ENCODE measurements at regions not wholly inside any gene's neighbourhood (a gene's known extent, or its start where the extent isn't known, plus 50 kb on each side); places are given as distances from the start of the nearest gene placed in this dataset.

- no peak overlapping the region for H3K4me3 ChIP-seq (ENCODE audit: insufficient read depth, low read length, poor library complexity, severe bottlenecking)
- no peaks in the 10 kb centered on the region for H3F3A ChIP-seq (ENCODE audit: insufficient read depth)
- H3K4me2 ChIP-seq (ENCODE audit: low read depth, low read length, poor library complexity, severe bottlenecking), result no peak overlapping the region
- H3K9me2 ChIP-seq (replicated peaks; ENCODE audit: insufficient read depth, low read length), result no peaks in the 10 kb centered on the region
- no peaks in the 10 kb centered on the region for H4K20me1 ChIP-seq (ENCODE audit: low read depth, low read length)
- TF ChIP-seq EZH2phosphoT487 (conservative IDR thresholded peaks at IDR 0.05; ENCODE audit: low read length), result no peak
- TF ChIP-seq, protein P1, sequence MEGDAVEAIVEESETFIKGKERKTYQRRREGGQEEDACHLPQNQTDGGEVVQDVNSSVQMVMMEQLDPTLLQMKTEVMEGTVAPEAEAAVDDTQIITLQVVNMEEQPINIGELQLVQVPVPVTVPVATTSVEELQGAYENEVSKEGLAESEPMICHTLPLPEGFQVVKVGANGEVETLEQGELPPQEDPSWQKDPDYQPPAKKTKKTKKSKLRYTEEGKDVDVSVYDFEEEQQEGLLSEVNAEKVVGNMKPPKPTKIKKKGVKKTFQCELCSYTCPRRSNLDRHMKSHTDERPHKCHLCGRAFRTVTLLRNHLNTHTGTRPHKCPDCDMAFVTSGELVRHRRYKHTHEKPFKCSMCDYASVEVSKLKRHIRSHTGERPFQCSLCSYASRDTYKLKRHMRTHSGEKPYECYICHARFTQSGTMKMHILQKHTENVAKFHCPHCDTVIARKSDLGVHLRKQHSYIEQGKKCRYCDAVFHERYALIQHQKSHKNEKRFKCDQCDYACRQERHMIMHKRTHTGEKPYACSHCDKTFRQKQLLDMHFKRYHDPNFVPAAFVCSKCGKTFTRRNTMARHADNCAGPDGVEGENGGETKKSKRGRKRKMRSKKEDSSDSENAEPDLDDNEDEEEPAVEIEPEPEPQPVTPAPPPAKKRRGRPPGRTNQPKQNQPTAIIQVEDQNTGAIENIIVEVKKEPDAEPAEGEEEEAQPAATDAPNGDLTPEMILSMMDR (IDR thresholded peaks at IDR 0.05; ENCODE audit: insufficient read depth, low read length, poor library complexity, severe bottlenecking), result no peak
- H3K27ac ChIP-seq (ENCODE audit: low read depth, low read length), result no peak overlapping the region
- no peak overlapping the region for H2AFZ ChIP-seq (ENCODE audit: low read depth, low read length, severe bottlenecking)
- no peaks in the 10 kb centered on the region for H3K36me3 ChIP-seq (ENCODE audit: low read length)
- H3K79me2 ChIP-seq (ENCODE audit: insufficient read depth, low read length), result no peaks in the 10 kb centered on the region
- no peaks in the 10 kb centered on the region for H3K9me3 ChIP-seq (ENCODE audit: insufficient read depth, low read length)
- no peaks in the 10 kb centered on the region for H3K27me3 ChIP-seq (ENCODE audit: low read length)
- no peak overlapping the region for H3K9ac ChIP-seq (ENCODE audit: low read length)
Measured at GRCh38 chr18:38033282-38033681, 467.7 kb upstream of the CELF4 start.

GRCh38 chr18:38032516-38032915 is 466.9 kb upstream of the CELF4 start:
- Histone ChIP-seq H3K4me2 (ENCODE audit: low read depth, low read length, poor library complexity, severe bottlenecking) (no peak overlapping the region), H4K20me1 (ENCODE audit: low read depth, low read length) (no peaks in the 10 kb centered on the region), H3K27ac (ENCODE audit: low read depth, low read length) (no peak overlapping the region), H3K79me2 (ENCODE audit: insufficient read depth, low read length) (no peaks in the 10 kb centered on the region), H3K9me2 (replicated peaks; ENCODE audit: insufficient read depth, low read length) (no peaks in the 10 kb centered on the region), H3F3A (ENCODE audit: insufficient read depth) (no peaks in the 10 kb centered on the region), H2AFZ (ENCODE audit: low read depth, low read length, severe bottlenecking) (no peak overlapping the region), H3K4me3 (ENCODE audit: insufficient read depth, low read length, poor library complexity, severe bottlenecking) (no peak overlapping the region), H3K9me3 (ENCODE audit: insufficient read depth, low read length) (no peaks in the 10 kb centered on the region), H3K27me3 (ENCODE audit: low read length) (no peaks in the 10 kb centered on the region), H3K9ac (ENCODE audit: low read length) (no peak overlapping the region), H3K36me3 (ENCODE audit: low read length) (no peaks in the 10 kb centered on the region)
- TF ChIP-seq, protein P1 (IDR thresholded peaks at IDR 0.05; ENCODE audit: insufficient read depth, low read length, poor library complexity, severe bottlenecking), result no peak
- TF ChIP-seq EZH2phosphoT487 (conservative IDR thresholded peaks at IDR 0.05; ENCODE audit: low read length), result no peak

DNA sequence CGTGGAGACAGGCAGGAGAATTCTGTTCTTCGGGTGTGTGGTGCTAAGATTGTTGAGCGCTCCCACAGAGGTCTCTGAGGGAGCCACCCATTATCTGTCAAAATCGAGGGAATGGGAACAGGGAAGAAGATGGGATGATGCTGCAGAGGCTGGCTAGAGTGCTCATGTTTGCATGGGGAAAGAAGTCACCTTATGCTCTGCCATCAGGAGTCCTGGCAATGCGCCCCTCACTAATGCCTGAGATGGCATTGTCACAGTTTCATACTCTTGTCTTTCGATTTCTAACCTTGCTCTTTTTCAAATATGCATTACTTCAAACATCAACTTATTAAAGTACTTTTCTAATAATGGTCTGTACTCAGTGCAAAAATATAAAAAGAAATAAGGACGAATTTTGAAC is 463.3 kb upstream of the CELF4 start:
- Histone ChIP-seq H2AFZ (ENCODE audit: low read depth, low read length, severe bottlenecking) (no peak overlapping the region), H3K4me3 (ENCODE audit: insufficient read depth, low read length, poor library complexity, severe bottlenecking) (no peak overlapping the region), H3K4me2 (ENCODE audit: low read depth, low read length, poor library complexity, severe bottlenecking) (no peak overlapping the region), H3K79me2 (ENCODE audit: insufficient read depth, low read length) (no peaks in the 10 kb centered on the region), H3K9me3 (ENCODE audit: insufficient read depth, low read length) (no peaks in the 10 kb centered on the region), H3K9ac (ENCODE audit: low read length) (no peak overlapping the region), H3K36me3 (ENCODE audit: low read length) (no peaks in the 10 kb centered on the region), H4K20me1 (ENCODE audit: low read depth, low read length) (no peaks in the 10 kb centered on the region), H3K27ac (ENCODE audit: low read depth, low read length) (no peak overlapping the region), H3F3A (ENCODE audit: insufficient read depth) (no peaks in the 10 kb centered on the region), H3K27me3 (ENCODE audit: low read length) (no peaks in the 10 kb centered on the region), H3K9me2 (replicated peaks; ENCODE audit: insufficient read depth, low read length) (no peaks in the 10 kb centered on the region)
- TF ChIP-seq, protein P1 (IDR thresholded peaks at IDR 0.05; ENCODE audit: insufficient read depth, low read length, poor library complexity, severe bottlenecking), result no peak
- no peak for TF ChIP-seq EZH2phosphoT487 (conservative IDR thresholded peaks at IDR 0.05; ENCODE audit: low read length)

All from SU-DHL-6 (cell line).